Upper lobe of left lung (tissue), 4 donors: ENCODE measurements at regions not wholly inside any gene's neighbourhood (a gene's known extent, or its start where the extent isn't known, plus 50 kb on each side); places are given as distances from the start of the nearest gene placed in this dataset.

ENCODE experiments used
- CTCF ChIP-seq, 6 experiments: fragments of 450-650 bp in 4 of 6; fragments of 200-600 bp in 2 of 6; sonication (generic) in 2 of 6; IDR thresholded peaks; one replicate each; pipeline ENCODE4 v1.5.1; 2016 to 2019; ENCODE audit warnings: antibody characterized with exemption in 6 of 6
- EP300 ChIP-seq, 4 donors: sonication (generic); formaldehyde crosslinking; IDR thresholded peaks; one replicate each; pipeline ENCODE4 v1.5.1; 2017; ENCODE audit warnings: antibody characterized with exemption in 4 of 4, control low read depth in 2 of 4

- TF ChIP-seq EP300 (IDR thresholded peaks at IDR 0.05) (no peak), CTCF (IDR thresholded peaks at IDR 0.05) (no peak)
Measured at GRCh38 chr3:182692695-182693094, 100.6 kb upstream of the ATP11B start.
